ENCODE measurements at regions not wholly inside any gene's neighbourhood (a gene's known extent, or its start where the extent isn't known, plus 50 kb on each side); places are given as distances from the start of the nearest gene placed in this dataset.
"Not testable (repeated sequence)": the region's sequence is repeated elsewhere in the genome, so short reads cannot be mapped to it uniquely, and the experiment has no call there.

- DNase-seq: no peak
- no peak overlapping the region for H3K27ac ChIP-seq
- H3K4me1 ChIP-seq: no peaks in the 10 kb centered on the region
- TF ChIP-seq POLR2AphosphoS5 (IDR thresholded peaks at IDR 0.05) (no peak), EP300 (IDR thresholded peaks at IDR 0.05) (no peak), CTCF (IDR thresholded peaks at IDR 0.05) (no peak), POLR2A (IDR thresholded peaks at IDR 0.05) (no peak)
- WGBS, 2 donors: 64 to 71% methylated on average over 3 of the region's 3 CpGs
- no peak for ATAC-seq (ENCODE audit: low FRiP score in 2 of 2)
- H3K4me3 ChIP-seq: no peak overlapping the region
- no peaks in the 10 kb centered on the region for H3K36me3 ChIP-seq
- H3K9me3 ChIP-seq: no peaks in the 10 kb centered on the region
- no peaks in the 10 kb centered on the region for H3K27me3 ChIP-seq
These were observed 150.1 kb upstream of the FHIT start for GRCh38 chr3:61401359-61401758.

GRCh38 chr3:61407397-61407796 is 154.0 kb upstream of the PTPRG start:
- ATAC-seq (ENCODE audit: low FRiP score in 2 of 2): no peak
- 94 to 96% methylated on average over 1 of the region's 1 CpG for WGBS, 2 donors
- DNase-seq: no peak
- no peak for TF ChIP-seq CTCF (IDR thresholded peaks at IDR 0.05)
- TF ChIP-seq POLR2AphosphoS5 (IDR thresholded peaks at IDR 0.05): no peak
- TF ChIP-seq POLR2A (IDR thresholded peaks at IDR 0.05): no peak
- no peak for TF ChIP-seq EP300 (IDR thresholded peaks at IDR 0.05)
- H3K27ac ChIP-seq: no peak overlapping the region
- H3K4me3 ChIP-seq: no peak overlapping the region
- no peaks in the 10 kb centered on the region for H3K27me3 ChIP-seq
- H3K4me1 ChIP-seq: no peaks in the 10 kb centered on the region
- H3K9me3 ChIP-seq: no peaks in the 10 kb centered on the region
- H3K36me3 ChIP-seq: no peaks in the 10 kb centered on the region

DNA sequence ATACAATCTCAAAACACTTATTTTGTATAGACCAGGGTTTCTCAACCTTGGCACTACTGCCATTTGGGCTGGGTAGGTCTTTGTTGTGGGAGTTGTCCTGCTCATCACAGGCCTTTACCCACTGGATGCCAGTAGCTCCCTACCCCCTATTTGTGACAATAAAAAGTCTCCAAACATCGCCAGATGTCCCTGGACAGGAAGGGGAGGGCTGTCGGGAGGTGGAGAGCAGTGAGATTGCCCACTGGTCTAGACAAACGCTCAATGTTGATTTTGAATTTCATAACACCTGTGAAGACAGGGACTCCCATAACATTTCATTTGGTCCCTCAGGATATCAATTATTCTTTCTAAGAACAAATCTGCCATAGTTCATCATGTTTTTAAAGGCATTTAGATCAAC is 151.7 kb upstream of the PTPRG start:
- ATAC-seq (ENCODE audit: low FRiP score in 2 of 2) (no peak), DNase-seq (no peak)
- no peak overlapping the region for H3K4me3 ChIP-seq
- H3K4me1 ChIP-seq: no peaks in the 10 kb centered on the region
- H3K36me3 ChIP-seq: no peaks in the 10 kb centered on the region
- no peaks in the 10 kb centered on the region for H3K9me3 ChIP-seq
- no peaks in the 10 kb centered on the region for H3K27me3 ChIP-seq
- WGBS, 2 donors: 83 to 87% methylated on average over 3 of the region's 3 CpGs
- H3K27ac ChIP-seq: no peak overlapping the region
- no peak for TF ChIP-seq EP300 (IDR thresholded peaks at IDR 0.05)
- no peak for TF ChIP-seq POLR2AphosphoS5 (IDR thresholded peaks at IDR 0.05)
- TF ChIP-seq POLR2A (IDR thresholded peaks at IDR 0.05): no peak
- TF ChIP-seq CTCF (IDR thresholded peaks at IDR 0.05): no peak

DNA sequence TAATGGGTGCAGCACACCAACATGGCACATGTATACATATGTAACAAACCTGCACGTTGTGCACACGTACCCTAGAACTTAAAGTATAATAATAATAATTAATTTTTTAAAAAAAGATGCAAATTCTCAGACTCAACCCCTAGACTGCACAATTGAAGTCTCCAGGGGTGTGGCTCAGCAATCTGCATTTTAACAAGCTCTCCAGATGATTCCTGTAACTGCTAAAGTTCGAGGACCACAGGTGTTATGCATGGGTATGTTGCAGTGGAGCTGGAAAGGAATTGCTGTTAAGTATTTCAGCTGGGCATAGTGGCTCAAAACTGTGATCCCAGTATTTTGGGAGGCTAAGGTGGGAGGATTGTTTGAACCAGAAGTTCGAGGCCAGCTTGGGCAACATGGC is 151.0 kb upstream of the PTPRG start:
- H3K4me1 ChIP-seq, H3K4me3 ChIP-seq: not testable (repeated sequence)

GRCh38 chr3:61411009-61411662 is 150.2 kb upstream of the PTPRG start:
- H3K27ac ChIP-seq: no peak overlapping the region
- H3K4me3 ChIP-seq: no peak overlapping the region
- H3K36me3 ChIP-seq: no peaks in the 10 kb centered on the region
- H3K4me1 ChIP-seq: no peaks in the 10 kb centered on the region
- 94 to 95% methylated on average over 3 of the region's 3 CpGs for WGBS, 2 donors
- TF ChIP-seq POLR2A (IDR thresholded peaks at IDR 0.05): no peak
- no peak for TF ChIP-seq EP300 (IDR thresholded peaks at IDR 0.05)
- TF ChIP-seq POLR2AphosphoS5 (IDR thresholded peaks at IDR 0.05): no peak
- TF ChIP-seq CTCF (IDR thresholded peaks at IDR 0.05): no peak
- H3K9me3 ChIP-seq: no peaks in the 10 kb centered on the region
- H3K27me3 ChIP-seq: no peaks in the 10 kb centered on the region
- DNase-seq (no peak), ATAC-seq (ENCODE audit: low FRiP score in 2 of 2) (no peak)

More for the DNA sequence above, 151.0 kb upstream of the PTPRG start:
- DNase-seq; ATAC-seq (ENCODE audit: low FRiP score in 2 of 2); H3K9me3 ChIP-seq; H3K27me3 ChIP-seq; H3K36me3 ChIP-seq; H3K27ac ChIP-seq: not testable (repeated sequence)
- 77 to 84% methylated on average over 4 of the region's 4 CpGs for WGBS, 2 donors

Measured in upper lobe of left lung (tissue), 6 donors.